Liver (tissue), 8 donors: ENCODE measurements at regions not wholly inside any gene's neighbourhood (a gene's known extent, or its start where the extent isn't known, plus 50 kb on each side); places are given as distances from the start of the nearest gene placed in this dataset.
"Not testable (repeated sequence)": the region's sequence is repeated elsewhere in the genome, so short reads cannot be mapped to it uniquely, and the experiment has no call there.

Source experiments
- DNase-seq: peaks from one replicate; pipeline ENCODE4 v3.0.0-alpha.2; 2017; ENCODE audit warnings: low spot score
- H3K27ac ChIP-seq, 2 donors: one replicate each; pipeline ENCODE4 v1.7.0; 2013; ENCODE audit warnings: inconsistent platforms in 2 of 2, low read length in 2 of 2, control low read depth in 1 of 2, low read depth in 1 of 2, mild to moderate bottlenecking in 1 of 2
- H3K27me3 ChIP-seq, 4 donors: one replicate each; pipeline versions ENCODE4 v1.6.1 to v1.7.0; 2013; ENCODE audit warnings: low read length in 3 of 4, inconsistent platforms in 1 of 4, mild to moderate bottlenecking in 1 of 4, moderate library complexity in 1 of 4; ENCODE audit not compliant: control insufficient read depth in 4 of 4, insufficient read depth in 4 of 4
- H3K36me3 ChIP-seq, 4 donors: one replicate each; pipeline versions ENCODE4 v1.6.1 to v1.7.0; 2013; ENCODE audit warnings: low read length in 3 of 4, mild to moderate bottlenecking in 3 of 4, low read depth in 1 of 4, moderate library complexity in 1 of 4; ENCODE audit not compliant: control insufficient read depth in 4 of 4, insufficient read depth in 3 of 4
- H3K4me1 ChIP-seq, 4 donors: one replicate each; pipeline versions ENCODE4 v1.6.1 to v1.7.0; 2013; ENCODE audit warnings: low read length in 3 of 4, mild to moderate bottlenecking in 3 of 4, moderate library complexity in 1 of 4; ENCODE audit not compliant: control insufficient read depth in 4 of 4, insufficient read depth in 4 of 4
- H3K4me3 ChIP-seq, 3 donors: one replicate each; pipeline versions ENCODE4 v1.6.1 to v1.7.0; 2013; ENCODE audit warnings: low read length in 3 of 3, control low read depth in 1 of 3, low read depth in 1 of 3, mild to moderate bottlenecking in 1 of 3
- H3K9ac ChIP-seq, 2 donors: one replicate each; pipeline ENCODE4 v1.7.0; 2013; ENCODE audit warnings: low read length in 2 of 2, mild to moderate bottlenecking in 2 of 2, moderate library complexity in 2 of 2, control low read depth in 1 of 2, low read depth in 1 of 2
- H3K9me3 ChIP-seq, 4 donors: one replicate each; pipeline versions ENCODE4 v1.6.1 to v1.7.0; 2013; ENCODE audit warnings: low read length in 3 of 4; ENCODE audit not compliant: control insufficient read depth in 4 of 4
- ATF3 ChIP-seq: IDR thresholded peaks from 2 replicates; pipeline ENCODE4 v1.6.1; 2016; ENCODE audit warnings: antibody characterized with exemption
- CTCF ChIP-seq: fragments of 150-350 bp; IDR thresholded peaks from 2 replicates; pipeline ENCODE4 v1.5.1; 2017; ENCODE audit warnings: improper control_type of control experiment, low read depth, low read length; ENCODE audit not compliant: missing input control
- EGR1 ChIP-seq, 2 donors: IDR thresholded peaks; 2 replicates each; pipeline ENCODE4 v1.6.1; 2016 to 2018; ENCODE audit warnings: antibody characterized with exemption in 2 of 2, low read depth in 2 of 2
- FOXA1 ChIP-seq: IDR thresholded peaks from 2 replicates; pipeline ENCODE4 v1.6.1; 2016; ENCODE audit warnings: antibody characterized with exemption
- FOXA2 ChIP-seq: IDR thresholded peaks from 2 replicates; pipeline ENCODE4 v1.6.1; 2016; ENCODE audit warnings: antibody characterized with exemption
- GABPA ChIP-seq, 2 donors: IDR thresholded peaks in 1 of 2; conservative IDR thresholded peaks in 1 of 2; 2 replicates each; pipeline ENCODE4 v1.6.1; 2016; ENCODE audit warnings: antibody characterized with exemption in 2 of 2, mild to moderate bottlenecking in 1 of 2, moderate library complexity in 1 of 2
- HNF4A ChIP-seq, 2 donors: conservative IDR thresholded peaks; 2 replicates each; pipeline ENCODE4 v1.6.1; 2016; ENCODE audit warnings: antibody characterized with exemption in 2 of 2, mild to moderate bottlenecking in 2 of 2
- HNF4G ChIP-seq: IDR thresholded peaks from 2 replicates; pipeline ENCODE4 v1.6.1; 2016; ENCODE audit warnings: antibody characterized with exemption
- NR2F2 ChIP-seq: IDR thresholded peaks from 2 replicates; pipeline ENCODE4 v1.6.1; 2016; ENCODE audit warnings: antibody characterized with exemption
- RAD21 ChIP-seq, 2 donors: IDR thresholded peaks; 2 replicates each; pipeline ENCODE4 v1.6.1; 2016; ENCODE audit warnings: antibody characterized with exemption in 2 of 2, mild to moderate bottlenecking in 2 of 2
- SP1 ChIP-seq: IDR thresholded peaks from 2 replicates; pipeline ENCODE4 v1.6.1; 2018; ENCODE audit warnings: antibody characterized with exemption, mild to moderate bottlenecking
- TAF1 ChIP-seq: conservative IDR thresholded peaks from 2 replicates; pipeline ENCODE4 v1.6.1; 2016; ENCODE audit warnings: antibody characterized with exemption, mild to moderate bottlenecking
- YY1 ChIP-seq: IDR thresholded peaks from 2 replicates; pipeline ENCODE4 v1.6.1; 2016; ENCODE audit warnings: antibody characterized with exemption, mild to moderate bottlenecking
- WGBS: extraction: QIAGEN DNeasy Blood & Tissue Kit; methylation state at CpG from one replicate; pipeline ENCODE4 v1.1.7; 2013; 5-methylcytosine and 5-hydroxymethylcytosine counted together
- TF ChIP-seq, protein P1 (sequence below): IDR thresholded peaks from 2 replicates; pipeline ENCODE4 v1.6.1; 2016; ENCODE audit warnings: antibody characterized with exemption, mild to moderate bottlenecking
- TF ChIP-seq, protein P2 (sequence below): IDR thresholded peaks from 2 replicates; pipeline ENCODE4 v1.6.1; 2016; ENCODE audit warnings: antibody characterized with exemption
- donor health status: healthy.
- donor health status: healthy.
- donor health status: healthy.
- donor health status: healthy.
- donor health status: healthy.

GRCh38 chr14:37819155-37820015 is 224.0 kb downstream of the TTC6 start:
- H3K9ac ChIP-seq: no peak overlapping the region
- WGBS: 85% methylated on average over 8 of the region's 8 CpGs
- H3K9me3 ChIP-seq: no peaks in the 10 kb centered on the region
- DNase-seq: no peak
- H3K36me3 ChIP-seq: no peaks in the 10 kb centered on the region
- H3K27me3 ChIP-seq: no peaks in the 10 kb centered on the region
- no peak overlapping the region for H3K27ac ChIP-seq
- no peaks in the 10 kb centered on the region for H3K4me1 ChIP-seq
- no peak for TF ChIP-seq HNF4A (conservative IDR thresholded peaks at IDR 0.05)
- TF ChIP-seq TAF1: no peak
- TF ChIP-seq, protein P1, sequence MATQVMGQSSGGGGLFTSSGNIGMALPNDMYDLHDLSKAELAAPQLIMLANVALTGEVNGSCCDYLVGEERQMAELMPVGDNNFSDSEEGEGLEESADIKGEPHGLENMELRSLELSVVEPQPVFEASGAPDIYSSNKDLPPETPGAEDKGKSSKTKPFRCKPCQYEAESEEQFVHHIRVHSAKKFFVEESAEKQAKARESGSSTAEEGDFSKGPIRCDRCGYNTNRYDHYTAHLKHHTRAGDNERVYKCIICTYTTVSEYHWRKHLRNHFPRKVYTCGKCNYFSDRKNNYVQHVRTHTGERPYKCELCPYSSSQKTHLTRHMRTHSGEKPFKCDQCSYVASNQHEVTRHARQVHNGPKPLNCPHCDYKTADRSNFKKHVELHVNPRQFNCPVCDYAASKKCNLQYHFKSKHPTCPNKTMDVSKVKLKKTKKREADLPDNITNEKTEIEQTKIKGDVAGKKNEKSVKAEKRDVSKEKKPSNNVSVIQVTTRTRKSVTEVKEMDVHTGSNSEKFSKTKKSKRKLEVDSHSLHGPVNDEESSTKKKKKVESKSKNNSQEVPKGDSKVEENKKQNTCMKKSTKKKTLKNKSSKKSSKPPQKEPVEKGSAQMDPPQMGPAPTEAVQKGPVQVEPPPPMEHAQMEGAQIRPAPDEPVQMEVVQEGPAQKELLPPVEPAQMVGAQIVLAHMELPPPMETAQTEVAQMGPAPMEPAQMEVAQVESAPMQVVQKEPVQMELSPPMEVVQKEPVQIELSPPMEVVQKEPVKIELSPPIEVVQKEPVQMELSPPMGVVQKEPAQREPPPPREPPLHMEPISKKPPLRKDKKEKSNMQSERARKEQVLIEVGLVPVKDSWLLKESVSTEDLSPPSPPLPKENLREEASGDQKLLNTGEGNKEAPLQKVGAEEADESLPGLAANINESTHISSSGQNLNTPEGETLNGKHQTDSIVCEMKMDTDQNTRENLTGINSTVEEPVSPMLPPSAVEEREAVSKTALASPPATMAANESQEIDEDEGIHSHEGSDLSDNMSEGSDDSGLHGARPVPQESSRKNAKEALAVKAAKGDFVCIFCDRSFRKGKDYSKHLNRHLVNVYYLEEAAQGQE: no peak
- no peak for TF ChIP-seq NR2F2
- H3K4me3 ChIP-seq: no peak overlapping the region

- not testable (repeated sequence) for H3K4me1 ChIP-seq, H3K27ac ChIP-seq, H3K9ac ChIP-seq, H3K36me3 ChIP-seq, DNase-seq, H3K9me3 ChIP-seq, H3K27me3 ChIP-seq, H3K4me3 ChIP-seq
Observed at GRCh38 chr14:37820810-37821209, 225.4 kb downstream of the TTC6 start.

DNA sequence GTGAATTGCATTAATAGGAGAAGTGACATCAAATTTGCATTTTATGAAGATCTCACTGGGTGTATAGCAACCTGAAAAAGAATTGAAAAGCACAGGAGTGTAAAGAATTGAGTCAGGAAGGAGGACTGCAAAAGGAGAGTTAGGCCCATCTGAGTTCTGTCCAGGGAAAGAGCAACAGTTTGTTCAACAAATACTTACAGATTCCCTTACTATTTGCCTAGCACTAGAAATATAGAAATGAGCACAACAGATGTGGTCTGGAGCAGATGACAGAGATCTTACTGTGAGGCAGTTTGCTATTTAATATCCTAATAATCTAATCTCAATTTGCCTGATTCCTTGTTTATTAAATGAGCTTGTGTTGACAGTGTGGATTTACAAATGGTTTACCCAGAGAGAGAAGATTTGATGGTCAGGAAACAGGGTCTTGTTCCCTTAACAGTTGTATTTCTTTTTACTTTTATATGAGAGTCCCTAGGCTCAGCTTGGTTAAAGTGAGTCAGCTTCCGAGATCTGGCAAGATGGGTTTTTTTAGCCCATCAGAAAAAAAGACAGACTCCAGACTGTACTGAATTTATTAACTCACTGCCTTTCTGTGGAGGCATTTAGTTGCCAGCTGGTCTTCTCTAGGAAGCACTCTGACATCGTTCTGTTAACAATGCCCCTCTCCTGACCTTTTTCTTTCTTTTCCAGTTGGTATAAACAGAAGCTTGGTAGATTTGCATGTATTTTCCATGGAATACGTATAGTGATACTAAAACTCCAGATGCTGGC is 229.7 kb downstream of the TTC6 start:
- Histone ChIP-seq H3K27ac (no peak overlapping the region), H3K9me3 (no peaks in the 10 kb centered on the region), H3K9ac (no peak overlapping the region), H3K4me1 (peaks cover 0 to 2% (median 1%) of the 10 kb centered on the region in 4 donors), H3K27me3 (no peaks in the 10 kb centered on the region), H3K4me3 (no peak overlapping the region), H3K36me3 (no peaks in the 10 kb centered on the region)
- TF ChIP-seq FOXA2: no peak
- no peak for TF ChIP-seq NR2F2
- TF ChIP-seq, protein P2, sequence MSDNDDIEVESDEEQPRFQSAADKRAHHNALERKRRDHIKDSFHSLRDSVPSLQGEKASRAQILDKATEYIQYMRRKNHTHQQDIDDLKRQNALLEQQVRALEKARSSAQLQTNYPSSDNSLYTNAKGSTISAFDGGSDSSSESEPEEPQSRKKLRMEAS: no peak
- WGBS: 76% methylated on average over 3 of the region's 3 CpGs
- no peak for DNase-seq

GRCh38 chr14:37826869-37827268 is 231.4 kb downstream of the TTC6 start:
- DNase-seq: no peak
- WGBS: 32% methylated on average over 1 of the region's 1 CpG
- H3K4me1 ChIP-seq: peaks cover 0 to 2% (median 1%) of the 10 kb centered on the region in 4 donors
- TF ChIP-seq ATF3 (no peak), CTCF (no peak), YY1 (no peak), SP1 (no peak), HNF4A (conservative IDR thresholded peaks at IDR 0.05) (no peak), FOXA1 (no peak), TAF1 (no peak), GABPA (IDR thresholded peaks at IDR 0.05 in 1 of 2, conservative IDR thresholded peaks at IDR 0.05 in 1 of 2) (no peak), HNF4G (no peak), NR2F2 (no peak), EGR1 (IDR thresholded peaks at IDR 0.05; ENCODE audit: low read depth in 2 of 2) (no peak), RAD21 (IDR thresholded peaks at IDR 0.05) (no peak)
- TF ChIP-seq, protein P2: no peak
- H3K36me3 ChIP-seq: no peaks in the 10 kb centered on the region
- peak overlapping the region in 1 of 2 donors; percentile 3 for H3K9ac ChIP-seq
- H3K27me3 ChIP-seq: no peaks in the 10 kb centered on the region
- no peak overlapping the region for H3K4me3 ChIP-seq
- H3K9me3 ChIP-seq: peaks cover 0 to 2% (median 2%) of the 10 kb centered on the region in 4 donors
- H3K27ac ChIP-seq: no peak overlapping the region
